Adrenal gland (tissue), 5 donors: ENCODE measurements at regions not wholly inside any gene's neighbourhood (a gene's known extent, or its start where the extent isn't known, plus 50 kb on each side); places are given as distances from the start of the nearest gene placed in this dataset.

ENCODE experiments used
- CTCF ChIP-seq, 6 experiments: fragments of 450-650 bp in 4 of 6; fragments of 200-600 bp in 2 of 6; sonication (generic) in 1 of 6; IDR thresholded peaks; 1 replicate in 5 of 6; 2 replicates in 1 of 6; pipeline versions ENCODE4 v1.5.1 to v1.8.0; 2016 to 2021; ENCODE audit warnings: antibody characterized with exemption in 6 of 6, mild to moderate bottlenecking in 2 of 6, moderate library complexity in 1 of 6
- POLR2A ChIP-seq, 2 donors: fragments of 450-650 bp; IDR thresholded peaks; one replicate each; pipeline ENCODE4 v1.6.1; 2017; ENCODE audit warnings: antibody characterized with exemption in 2 of 2, mild to moderate bottlenecking in 2 of 2, moderate library complexity in 1 of 2
- donor health status: DM: no; HTN: no; CAD: no.

- TF ChIP-seq CTCF (IDR thresholded peaks at IDR 0.05) (no peak), POLR2A (IDR thresholded peaks at IDR 0.05) (no peak)
Observed at GRCh38 chr2:80786584-80786983, 482.0 kb upstream of the LRRTM1 start.
